AG09309 (cell line): ENCODE measurements at regions not wholly inside any gene's neighbourhood (a gene's known extent, or its start where the extent isn't known, plus 50 kb on each side); places are given as distances from the start of the nearest gene placed in this dataset.

Experiments used
- DNase-seq: peaks from one replicate; pipeline ENCODE4 v3.0.0-alpha.2; 2010; ENCODE audit warnings: low read depth
- H3K4me3 ChIP-seq: 2 replicates; pipeline ENCODE4 v1.5.1; 2011; ENCODE audit warnings: mild to moderate bottlenecking, low read depth, low read length, moderate library complexity; ENCODE audit not compliant: control insufficient read depth
- CTCF ChIP-seq: IDR thresholded peaks from 2 replicates; pipeline ENCODE4 v1.5.1; 2011; ENCODE audit warnings: mild to moderate bottlenecking, low read depth, low read length, inconsistent platforms; ENCODE audit not compliant: insufficient read depth, control insufficient read depth; ENCODE audit errors: missing control alignments

GRCh38 chrX:39688219-39688575 is 409.6 kb downstream of the BCOR start:
- DNase-seq: no peak
- no peak for TF ChIP-seq CTCF
- peak overlapping the region; percentile 20 for H3K4me3 ChIP-seq

GRCh38 chrX:39688576-39689375 is 409.0 kb downstream of the BCOR start:
- DNase-seq: no peak
- TF ChIP-seq CTCF: no peak
- peak overlapping the region; percentile 20 for H3K4me3 ChIP-seq

- DNase-seq: no peak
- no peak for TF ChIP-seq CTCF
Observed at GRCh38 chrX:39689376-39690104, 408.2 kb downstream of the BCOR start.

GRCh38 chrX:39690541-39691415 is 407.0 kb downstream of the BCOR start:
- H3K4me3 ChIP-seq: no peak overlapping the region
- no peak for TF ChIP-seq CTCF
- no peak for DNase-seq

More at GRCh38 chrX:39689376-39690104, 408.2 kb downstream of the BCOR start:
- peak overlapping the region; percentile 11 for H3K4me3 ChIP-seq

GRCh38 chrX:39691724-39692123 is 406.0 kb downstream of the BCOR start:
- no peak for TF ChIP-seq CTCF
- H3K4me3 ChIP-seq: no peak overlapping the region
- DNase-seq: no peak

GRCh38 chrX:39692796-39693195 is 405.0 kb downstream of the BCOR start:
- no peak overlapping the region for H3K4me3 ChIP-seq
- no peak for DNase-seq
- TF ChIP-seq CTCF: no peak
